ENCODE measurements at regions not wholly inside any gene's neighbourhood (a gene's known extent, or its start where the extent isn't known, plus 50 kb on each side); places are given as distances from the start of the nearest gene placed in this dataset.
A peak's percentile ranks its signal among the peaks of the same experiment; 100 is the strongest.

DNA sequence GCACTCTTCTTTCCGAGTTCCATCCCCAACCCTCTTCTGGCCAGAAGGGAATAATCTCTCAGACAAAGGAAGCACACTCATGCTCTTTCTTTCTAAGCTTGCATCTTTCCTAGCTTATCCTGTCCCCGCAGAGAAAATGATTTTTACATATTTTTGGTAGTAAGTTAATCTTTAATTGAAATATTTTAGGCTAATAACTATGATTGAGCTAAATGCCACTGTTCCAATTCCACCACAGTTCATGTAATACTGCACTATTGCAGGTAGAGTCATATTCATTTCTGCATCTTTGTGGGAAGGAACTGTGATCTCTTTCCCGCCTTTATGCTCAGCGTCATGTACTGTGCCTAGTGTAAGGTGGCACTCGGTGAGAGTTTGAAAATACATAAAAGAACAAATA, 158.9 kb upstream of the FOXG1 start:
- no peak for DNase-seq (ENCODE audit: low spot score, unreplicated experiment)
- H3K9me3 Mint-ChIP-seq (ENCODE audit: low read depth): no peaks in the 10 kb centered on the region

DNA sequence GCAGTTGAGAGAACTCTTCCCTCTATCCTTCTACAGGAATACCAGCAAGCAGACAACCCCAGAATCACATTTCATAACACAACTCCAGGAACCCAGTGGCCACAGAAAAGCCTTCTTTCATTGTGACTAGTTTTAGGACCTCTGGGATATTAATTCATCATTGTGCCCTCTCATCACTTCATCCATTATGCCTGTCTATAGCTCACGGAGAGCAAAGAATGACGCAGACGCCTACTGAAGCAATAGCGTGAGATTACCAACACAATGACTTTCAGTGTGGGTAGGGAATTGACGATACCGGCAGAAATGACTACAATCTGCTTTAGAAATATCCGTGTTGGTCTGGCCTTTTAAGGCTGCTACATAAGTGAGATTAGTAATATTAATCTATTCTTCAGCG, 158.1 kb upstream of the FOXG1 start:
- Mint-ChIP-seq H3K4me1 (ENCODE audit: low read depth) (no peaks in the 10 kb centered on the region), H3K27me3 (no peaks in the 10 kb centered on the region), H3K9me3 (ENCODE audit: low read depth) (no peaks in the 10 kb centered on the region), H3K27ac (no peak overlapping the region), H3K4me3 (ENCODE audit: low read depth) (no peak overlapping the region), H3K36me3 (ENCODE audit: insufficient read depth) (no peaks in the 10 kb centered on the region)
- TF ChIP-seq, protein P1, sequence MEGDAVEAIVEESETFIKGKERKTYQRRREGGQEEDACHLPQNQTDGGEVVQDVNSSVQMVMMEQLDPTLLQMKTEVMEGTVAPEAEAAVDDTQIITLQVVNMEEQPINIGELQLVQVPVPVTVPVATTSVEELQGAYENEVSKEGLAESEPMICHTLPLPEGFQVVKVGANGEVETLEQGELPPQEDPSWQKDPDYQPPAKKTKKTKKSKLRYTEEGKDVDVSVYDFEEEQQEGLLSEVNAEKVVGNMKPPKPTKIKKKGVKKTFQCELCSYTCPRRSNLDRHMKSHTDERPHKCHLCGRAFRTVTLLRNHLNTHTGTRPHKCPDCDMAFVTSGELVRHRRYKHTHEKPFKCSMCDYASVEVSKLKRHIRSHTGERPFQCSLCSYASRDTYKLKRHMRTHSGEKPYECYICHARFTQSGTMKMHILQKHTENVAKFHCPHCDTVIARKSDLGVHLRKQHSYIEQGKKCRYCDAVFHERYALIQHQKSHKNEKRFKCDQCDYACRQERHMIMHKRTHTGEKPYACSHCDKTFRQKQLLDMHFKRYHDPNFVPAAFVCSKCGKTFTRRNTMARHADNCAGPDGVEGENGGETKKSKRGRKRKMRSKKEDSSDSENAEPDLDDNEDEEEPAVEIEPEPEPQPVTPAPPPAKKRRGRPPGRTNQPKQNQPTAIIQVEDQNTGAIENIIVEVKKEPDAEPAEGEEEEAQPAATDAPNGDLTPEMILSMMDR (IDR thresholded peaks at IDR 0.05; ENCODE audit: unreplicated experiment): no peak
- no peak for DNase-seq (ENCODE audit: low spot score, unreplicated experiment)

More for the DNA sequence above, 158.9 kb upstream of the FOXG1 start:
- Mint-ChIP-seq H3K36me3 (ENCODE audit: insufficient read depth) (no peaks in the 10 kb centered on the region), H3K27me3 (no peaks in the 10 kb centered on the region), H3K27ac (no peak overlapping the region), H3K4me3 (ENCODE audit: low read depth) (no peak overlapping the region), H3K4me1 (ENCODE audit: low read depth) (no peaks in the 10 kb centered on the region)
- TF ChIP-seq, protein P1 (IDR thresholded peaks at IDR 0.05; ENCODE audit: unreplicated experiment): no peak

DNA sequence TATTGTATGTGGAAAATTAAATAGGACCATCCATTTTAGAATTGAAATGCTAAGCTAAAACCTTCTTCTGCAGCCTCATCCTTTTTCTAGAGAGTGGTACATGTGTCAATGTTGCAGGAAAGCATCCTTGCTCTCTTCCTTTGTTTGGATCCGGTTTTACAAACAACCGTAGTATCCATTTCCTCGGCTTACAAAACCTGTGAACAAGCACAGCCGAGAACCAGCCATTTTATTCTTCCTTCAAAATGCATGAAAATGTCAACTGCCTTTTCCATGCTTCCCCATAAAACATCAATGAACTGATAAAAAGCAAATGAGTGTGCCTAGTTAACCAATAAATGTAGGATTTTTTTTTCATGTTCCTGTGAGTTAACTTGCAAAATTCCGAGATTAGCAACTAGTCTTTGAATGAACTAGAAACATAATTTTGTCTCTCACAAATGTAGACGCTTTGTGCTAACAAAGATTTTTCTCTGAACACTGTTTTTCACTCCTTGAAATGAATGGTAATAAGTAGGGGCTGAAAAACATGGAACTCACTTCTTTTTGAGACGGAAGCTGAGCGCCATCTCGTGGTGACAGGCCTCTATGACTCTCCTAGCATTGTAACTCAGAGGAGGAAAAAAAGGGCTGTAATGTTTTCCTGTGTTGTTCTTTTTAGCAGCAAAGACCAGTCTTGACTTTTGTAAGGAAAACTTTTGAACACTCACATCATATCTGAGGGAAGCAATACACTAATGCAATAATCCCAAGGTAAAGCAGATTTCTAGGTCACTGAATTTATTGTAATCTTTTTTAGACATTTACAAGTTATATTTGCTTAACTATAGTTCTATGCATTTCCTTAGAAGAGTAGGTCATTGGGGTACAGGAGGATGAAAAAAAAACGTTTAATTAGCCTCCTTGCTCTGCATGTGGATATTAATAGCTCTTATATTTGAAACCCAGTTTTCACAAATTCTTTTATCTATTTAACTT, 157.4 kb upstream of the FOXG1 start:
- Mint-ChIP-seq H3K36me3 (ENCODE audit: insufficient read depth) (no peaks in the 10 kb centered on the region), H3K9me3 (ENCODE audit: low read depth) (no peaks in the 10 kb centered on the region), H3K4me1 (ENCODE audit: low read depth) (no peaks in the 10 kb centered on the region), H3K4me3 (ENCODE audit: low read depth) (no peak overlapping the region), H3K27me3 (no peaks in the 10 kb centered on the region), H3K27ac (no peak overlapping the region)
- peak; percentile 53 for DNase-seq (ENCODE audit: low spot score, unreplicated experiment)
- TF ChIP-seq, protein P1 (IDR thresholded peaks at IDR 0.05; ENCODE audit: unreplicated experiment): peak; percentile 93

DNA sequence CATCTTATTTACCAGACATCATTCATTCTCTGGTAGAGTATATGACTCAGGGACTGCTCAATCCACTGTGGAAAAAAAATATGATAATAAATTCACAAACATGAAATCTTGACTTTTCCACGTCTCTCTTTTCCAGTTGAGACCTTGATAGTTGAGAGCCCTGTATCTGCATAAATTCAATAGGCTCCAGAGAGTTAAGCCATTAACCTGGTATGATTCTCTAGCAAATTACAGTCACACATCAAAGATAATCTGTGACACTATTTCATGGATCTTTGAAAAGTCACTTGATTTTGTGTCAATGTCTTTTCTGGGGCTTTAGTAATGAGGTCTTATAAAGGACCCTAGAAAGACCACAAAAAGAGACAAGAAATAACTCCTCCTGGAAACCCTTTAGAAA, 154.2 kb upstream of the FOXG1 start:
- Mint-ChIP-seq H3K4me3 (ENCODE audit: low read depth) (no peak overlapping the region), H3K9me3 (ENCODE audit: low read depth) (peaks cover 6% of the 10 kb centered on the region)

DNA sequence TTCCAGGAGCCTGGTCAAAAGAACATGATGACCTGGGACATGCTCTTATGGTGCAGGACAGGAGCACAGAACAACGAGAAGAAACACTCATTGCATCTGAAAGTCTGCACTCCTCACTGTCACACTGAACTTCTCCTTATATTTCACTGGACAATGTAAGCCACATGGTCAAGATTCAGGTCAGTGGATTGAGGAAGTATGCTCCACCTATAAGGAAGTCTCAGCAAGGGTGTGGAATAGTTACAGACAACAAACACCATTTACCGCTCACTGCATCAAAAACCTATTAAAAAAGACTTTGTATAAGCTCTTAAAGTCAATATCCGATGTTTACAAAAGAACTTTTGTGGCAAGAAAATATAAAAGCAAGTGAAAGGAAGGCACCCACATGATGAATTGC, 153.1 kb upstream of the FOXG1 start:
- Mint-ChIP-seq H3K4me1 (ENCODE audit: low read depth) (no peaks in the 10 kb centered on the region), H3K27ac (no peak overlapping the region), H3K27me3 (no peaks in the 10 kb centered on the region), H3K36me3 (ENCODE audit: insufficient read depth) (no peaks in the 10 kb centered on the region), H3K4me3 (ENCODE audit: low read depth) (no peak overlapping the region), H3K9me3 (ENCODE audit: low read depth) (peaks cover 6% of the 10 kb centered on the region)
- TF ChIP-seq, protein P1 (IDR thresholded peaks at IDR 0.05; ENCODE audit: unreplicated experiment): no peak
- no peak for DNase-seq (ENCODE audit: low spot score, unreplicated experiment)

More for the DNA sequence above, 154.2 kb upstream of the FOXG1 start:
- Mint-ChIP-seq H3K27ac (no peak overlapping the region), H3K36me3 (ENCODE audit: insufficient read depth) (no peaks in the 10 kb centered on the region), H3K4me1 (ENCODE audit: low read depth) (no peaks in the 10 kb centered on the region), H3K27me3 (no peaks in the 10 kb centered on the region)
- DNase-seq (ENCODE audit: low spot score, unreplicated experiment): no peak
- TF ChIP-seq, protein P1 (IDR thresholded peaks at IDR 0.05; ENCODE audit: unreplicated experiment): no peak

Data from progenitor cell of endocrine pancreas (in vitro differentiated cells).